Activated naive CD8-positive, alpha-beta T cell treated with anti-CD3 and anti-CD28 coated beads, Interleukin-2, amount 50 U/mL, for 24 hours (primary cell): ENCODE measurements at regions not wholly inside any gene's neighbourhood (a gene's known extent, or its start where the extent isn't known, plus 50 kb on each side); places are given as distances from the start of the nearest gene placed in this dataset.

Experiments
- ATAC-seq: fragments of 150-1000 bp; cut with Tn5 transposase; one replicate; pipeline ENCODE4 v1.10.0; 2021
- DNase-seq: peaks from one replicate; pipeline ENCODE4 v3.0.0; 2021
- H3K27ac Mint-ChIP-seq: one replicate; pipeline ENCODE4 v1.8.0; 2021; ENCODE audit warnings: mild to moderate bottlenecking, mixed read lengths
- H3K27me3 Mint-ChIP-seq: one replicate; pipeline ENCODE4 v1.8.0; 2021; ENCODE audit warnings: mixed read lengths
- H3K36me3 Mint-ChIP-seq: one replicate; pipeline ENCODE4 v1.8.0; 2021; ENCODE audit warnings: low read depth, mixed read lengths
- H3K4me1 Mint-ChIP-seq: one replicate; pipeline ENCODE4 v1.8.0; 2021; ENCODE audit warnings: mixed read lengths
- H3K4me3 Mint-ChIP-seq: one replicate; pipeline ENCODE4 v1.8.0; 2021; ENCODE audit warnings: mild to moderate bottlenecking, moderate library complexity, mixed read lengths
- H3K9me3 Mint-ChIP-seq: one replicate; pipeline ENCODE4 v1.8.0; 2021; ENCODE audit warnings: mixed read lengths

DNA sequence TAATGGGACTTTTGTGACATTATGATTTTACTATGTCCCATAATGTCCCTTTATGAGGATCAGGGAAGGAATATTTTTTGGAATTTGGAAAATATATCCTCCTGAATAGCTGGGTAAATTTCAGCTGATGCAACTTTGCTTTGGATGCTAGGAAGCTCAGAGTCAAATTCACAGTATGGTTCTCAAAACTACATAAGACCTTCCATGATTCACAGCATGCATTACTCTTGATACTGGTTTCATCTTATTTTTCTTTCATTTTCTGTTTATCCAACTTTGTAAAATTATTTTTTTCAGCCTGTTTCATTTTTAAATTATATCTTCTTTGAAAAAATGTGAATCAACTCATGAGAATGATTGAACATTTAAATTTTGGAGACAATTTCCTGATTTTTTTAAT lies 160.2 kb downstream of the ATP6V1G3 start:
- DNase-seq, result no peak
- Mint-ChIP-seq H3K4me1 (peaks cover 14% of the 10 kb centered on the region), H3K27ac (no peak overlapping the region), H3K27me3 (no peaks in the 10 kb centered on the region), H3K36me3 (no peaks in the 10 kb centered on the region), H3K9me3 (peaks cover 12% of the 10 kb centered on the region), H3K4me3 (no peak overlapping the region)
- ATAC-seq, result no peak

DNA sequence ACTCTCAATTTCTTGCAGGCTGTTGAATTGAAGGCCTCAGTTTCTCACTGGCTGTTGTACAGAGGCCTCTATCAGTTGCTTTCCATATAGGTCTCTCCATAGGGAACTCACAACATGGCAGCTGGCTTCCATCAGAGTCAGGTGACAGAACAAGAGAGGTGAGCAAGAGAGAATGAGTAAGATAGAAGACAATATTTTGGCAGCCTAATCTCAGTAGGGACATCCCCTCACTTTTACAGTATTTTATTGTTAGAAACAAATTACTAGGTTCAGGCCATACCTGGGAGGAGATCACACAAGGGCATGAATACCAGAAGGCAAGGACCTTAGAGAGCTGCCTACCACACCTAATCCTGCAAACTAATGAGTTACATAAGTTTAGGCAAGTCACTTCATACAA lies 162.8 kb downstream of the ATP6V1G3 start:
- DNase-seq, result no peak
- H3K4me3 Mint-ChIP-seq, result no peak overlapping the region
- H3K27ac Mint-ChIP-seq, result no peak overlapping the region
- no peak for ATAC-seq
- no peaks in the 10 kb centered on the region for H3K36me3 Mint-ChIP-seq
- H3K27me3 Mint-ChIP-seq, result no peaks in the 10 kb centered on the region
- peaks cover 27% of the 10 kb centered on the region for H3K9me3 Mint-ChIP-seq
- peaks cover 14% of the 10 kb centered on the region for H3K4me1 Mint-ChIP-seq

DNA sequence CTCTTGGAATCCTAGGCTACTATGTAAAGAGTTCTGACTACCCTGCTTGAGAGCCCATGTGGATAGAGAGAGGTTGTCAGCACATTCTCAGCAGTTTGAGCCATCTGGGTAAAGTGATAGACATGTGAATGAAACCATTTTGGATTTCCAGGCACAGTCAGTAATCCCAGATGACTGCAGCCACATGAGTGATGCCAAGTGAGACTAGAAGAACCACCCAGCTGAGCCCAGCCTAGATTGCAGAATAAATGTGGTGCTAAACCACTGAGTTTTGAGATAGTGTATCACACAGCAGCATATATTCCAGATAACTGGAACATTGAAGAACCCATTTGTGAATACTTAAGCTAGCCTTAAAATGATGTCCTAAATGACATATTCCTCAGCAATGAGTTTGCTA lies 166.2 kb downstream of the ATP6V1G3 start:
- H3K27me3 Mint-ChIP-seq, result no peaks in the 10 kb centered on the region
- peaks cover 37% of the 10 kb centered on the region for H3K9me3 Mint-ChIP-seq
- no peak overlapping the region for H3K4me3 Mint-ChIP-seq
- H3K36me3 Mint-ChIP-seq, result peaks cover 2% of the 10 kb centered on the region
- peaks cover 3% of the 10 kb centered on the region for H3K4me1 Mint-ChIP-seq
- ATAC-seq (no peak), DNase-seq (no peak)
- no peak overlapping the region for H3K27ac Mint-ChIP-seq

DNA sequence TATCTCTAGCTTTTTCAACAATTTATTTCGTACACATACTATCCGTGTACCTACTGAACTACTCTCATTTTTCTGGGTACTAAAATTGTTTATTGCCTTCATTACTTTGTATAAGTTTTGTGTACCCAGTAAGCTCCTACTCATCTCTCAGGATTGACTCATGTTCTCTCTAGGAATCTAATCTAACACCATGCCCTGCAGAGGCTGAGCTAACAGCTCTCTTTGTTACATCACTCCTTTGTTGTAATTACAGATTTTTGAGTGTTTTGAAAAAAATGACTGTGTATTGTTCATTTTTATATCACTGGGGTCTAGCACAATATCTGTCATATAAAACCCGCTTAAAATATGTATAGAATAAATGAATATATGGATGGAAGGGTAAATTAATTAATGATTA lies 167.1 kb downstream of the ATP6V1G3 start:
- H3K36me3 Mint-ChIP-seq, result peaks cover 2% of the 10 kb centered on the region
- no peaks in the 10 kb centered on the region for H3K27me3 Mint-ChIP-seq
- no peak overlapping the region for H3K4me3 Mint-ChIP-seq
- no peak overlapping the region for H3K27ac Mint-ChIP-seq
- peaks cover 2% of the 10 kb centered on the region for H3K4me1 Mint-ChIP-seq
- DNase-seq (no peak), ATAC-seq (no peak)
- peaks cover 38% of the 10 kb centered on the region for H3K9me3 Mint-ChIP-seq
